ENCODE measurements at regions not wholly inside any gene's neighbourhood (a gene's known extent, or its start where the extent isn't known, plus 50 kb on each side); places are given as distances from the start of the nearest gene placed in this dataset.

- TF ChIP-seq CTCF (conservative IDR thresholded peaks at IDR 0.05) (no peak), EZH2 (IDR thresholded peaks at IDR 0.05; ENCODE audit: low read depth) (no peak)
Measured at GRCh38 chr3:72220946-72221345, 436.0 kb upstream of the PROK2 start.
